Karpas-422 (cell line): ENCODE measurements at regions not wholly inside any gene's neighbourhood (a gene's known extent, or its start where the extent isn't known, plus 50 kb on each side); places are given as distances from the start of the nearest gene placed in this dataset.
"Not testable (repeated sequence)": the region's sequence is repeated elsewhere in the genome, so short reads cannot be mapped to it uniquely, and the experiment has no call there.

Source experiments
- DNase-seq: peaks from one replicate; pipeline ENCODE4 v3.0.0-alpha.2; 2015
- H2AFZ ChIP-seq: fragments of 200-600 bp; sonication (generic); 2 replicates; pipeline ENCODE4 v1.6.1; 2014; ENCODE audit warnings: antibody characterized with exemption, low read length, mixed read lengths
- H3K27ac ChIP-seq: fragments of 200-600 bp; sonication (generic); 2 replicates; pipeline ENCODE4 v1.5.1; 2014; ENCODE audit warnings: mild to moderate bottlenecking, low read length, moderate library complexity
- H3K27me3 ChIP-seq: fragments of 200-600 bp; sonication (generic); 2 replicates; pipeline ENCODE4 v1.6.1; 2014; ENCODE audit warnings: low read length, mixed read lengths
- H3K36me3 ChIP-seq: fragments of 200-600 bp; sonication (generic); 2 replicates; pipeline ENCODE4 v1.6.1; 2014; ENCODE audit warnings: low read length, mixed read lengths; ENCODE audit not compliant: insufficient read depth
- H3K4me1 ChIP-seq: fragments of 200-600 bp; sonication (generic); 2 replicates; pipeline ENCODE4 v1.6.1; 2014; ENCODE audit warnings: mild to moderate bottlenecking, low read length, mixed read lengths
- H3K4me2 ChIP-seq: fragments of 200-600 bp; sonication (generic); 2 replicates; pipeline ENCODE4 v1.6.1; 2014; ENCODE audit warnings: low read length, low read depth, mild to moderate bottlenecking; ENCODE audit not compliant: poor library complexity, severe bottlenecking
- H3K4me3 ChIP-seq: fragments of 200-600 bp; sonication (generic); 2 replicates; pipeline ENCODE4 v1.5.1; 2014; ENCODE audit warnings: mild to moderate bottlenecking, antibody characterized with exemption, low read length, mixed read lengths
- H3K79me2 ChIP-seq: fragments of 200-600 bp; sonication (generic); 2 replicates; pipeline ENCODE4 v1.6.1; 2014; ENCODE audit warnings: mild to moderate bottlenecking, low read length, mixed read lengths
- H3K9ac ChIP-seq: fragments of 200-600 bp; sonication (generic); 2 replicates; pipeline ENCODE4 v1.6.0; 2014; ENCODE audit warnings: low read length
- H3K9me2 ChIP-seq: fragments of 200-600 bp; sonication (generic), shearing (Covaris generic); replicated peaks from 2 replicates; pipeline ENCODE4 v1.6.0; 2014; ENCODE audit warnings: mild to moderate bottlenecking, low read length, moderate library complexity; ENCODE audit not compliant: insufficient read depth
- H3K9me3 ChIP-seq: fragments of 300-700, 200-600 bp; sonication (generic); 2 replicates; pipeline ENCODE4 v1.6.1; 2014; ENCODE audit warnings: low read length, mixed read lengths
- H4K20me1 ChIP-seq: fragments of 200-600 bp; sonication (generic); 2 replicates; pipeline ENCODE4 v1.6.1; 2014; ENCODE audit warnings: mild to moderate bottlenecking, antibody characterized with exemption, low read length, low read depth; ENCODE audit not compliant: insufficient read depth

DNA sequence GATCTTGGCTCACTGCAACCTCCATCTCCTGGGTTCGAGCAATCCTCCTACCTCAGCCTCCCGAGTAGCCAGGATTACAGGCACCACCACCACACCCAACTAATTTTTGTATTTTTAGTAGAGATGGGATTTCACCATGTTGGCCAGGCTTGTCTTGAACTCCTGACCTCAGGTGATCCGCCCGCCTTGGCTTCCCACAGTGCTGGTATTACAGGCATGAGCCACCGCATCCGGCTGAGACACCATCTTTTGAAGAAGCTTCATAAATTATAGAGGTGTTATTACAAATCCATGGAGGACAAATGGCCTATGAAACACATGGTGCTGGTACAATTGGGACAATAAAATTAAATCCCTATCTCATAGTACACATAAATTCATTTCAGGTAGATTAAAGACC lies 148.1 kb upstream of the SMIM31 start:
- H4K20me1 ChIP-seq, H3K9me3 ChIP-seq, H2AFZ ChIP-seq, H3K4me1 ChIP-seq, H3K9ac ChIP-seq, H3K4me3 ChIP-seq, H3K79me2 ChIP-seq, H3K36me3 ChIP-seq, DNase-seq, H3K9me2 ChIP-seq, H3K27ac ChIP-seq, H3K27me3 ChIP-seq, H3K4me2 ChIP-seq: not testable (repeated sequence)

DNA sequence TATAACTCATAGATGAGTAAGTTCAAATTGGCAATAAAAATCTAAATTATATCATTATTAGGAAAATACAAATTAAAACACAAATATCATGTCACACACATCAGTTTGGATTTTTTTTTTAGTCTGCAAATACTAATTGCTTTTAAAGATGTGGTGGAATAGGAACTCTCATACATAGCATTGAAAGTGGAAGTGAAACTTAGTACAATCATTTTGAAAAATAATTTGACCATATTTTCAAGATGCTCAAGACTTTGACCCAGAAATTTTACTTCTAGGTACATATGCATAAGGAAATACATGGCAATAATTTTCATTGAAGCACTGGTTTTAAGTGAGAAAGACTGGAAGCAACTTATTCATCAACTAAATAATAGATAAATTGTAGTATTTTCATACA lies 147.5 kb upstream of the SMIM31 start:
- no peak for DNase-seq
- Histone ChIP-seq H3K9me3 (peaks cover 2% of the 10 kb centered on the region; the same call in 1 of the 2 replicates), H3K9me2 (0 out of 2 replicates have a peak, but pooled peaks cover 3% of the 10 kb centered on the region), H3K9ac (no peak overlapping the region), H3K36me3 (no peaks in the 10 kb centered on the region), H2AFZ (no peak overlapping the region), H3K4me1 (no peaks in the 10 kb centered on the region), H3K4me3 (no peak overlapping the region), H3K27me3 (no peaks in the 10 kb centered on the region), H3K79me2 (no peaks in the 10 kb centered on the region), H3K27ac (no peak overlapping the region), H4K20me1 (no peaks in the 10 kb centered on the region), H3K4me2 (no peak overlapping the region)

DNA sequence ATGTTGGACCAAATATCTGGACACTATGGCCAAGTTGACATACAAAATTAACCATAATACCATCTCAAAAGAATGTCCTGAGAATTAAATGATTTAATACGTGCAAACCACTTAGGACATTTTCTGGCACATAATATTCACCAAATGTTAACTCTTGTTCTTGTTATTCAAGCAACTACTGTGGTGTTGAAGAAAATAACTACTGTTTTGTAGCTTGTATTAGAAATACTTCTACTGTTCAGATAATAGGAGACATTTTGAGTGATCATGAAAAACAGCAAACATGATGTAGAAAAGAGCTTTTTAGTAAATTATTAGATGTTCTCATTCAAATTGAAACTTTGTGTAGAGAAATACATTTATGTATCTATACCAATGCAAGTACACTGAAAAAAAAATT lies 140.7 kb upstream of the SMIM31 start:
- Histone ChIP-seq H4K20me1 (no peaks in the 10 kb centered on the region), H3K27ac (no peak overlapping the region), H3K36me3 (no peaks in the 10 kb centered on the region), H3K9ac (no peak overlapping the region), H3K9me2 (no peaks in the 10 kb centered on the region), H3K4me3 (no peak overlapping the region), H3K27me3 (no peaks in the 10 kb centered on the region), H3K4me1 (no peaks in the 10 kb centered on the region), H2AFZ (no peak overlapping the region), H3K79me2 (no peaks in the 10 kb centered on the region), H3K4me2 (no peak overlapping the region), H3K9me3 (no peaks in the 10 kb centered on the region)
- DNase-seq = no peak

DNA sequence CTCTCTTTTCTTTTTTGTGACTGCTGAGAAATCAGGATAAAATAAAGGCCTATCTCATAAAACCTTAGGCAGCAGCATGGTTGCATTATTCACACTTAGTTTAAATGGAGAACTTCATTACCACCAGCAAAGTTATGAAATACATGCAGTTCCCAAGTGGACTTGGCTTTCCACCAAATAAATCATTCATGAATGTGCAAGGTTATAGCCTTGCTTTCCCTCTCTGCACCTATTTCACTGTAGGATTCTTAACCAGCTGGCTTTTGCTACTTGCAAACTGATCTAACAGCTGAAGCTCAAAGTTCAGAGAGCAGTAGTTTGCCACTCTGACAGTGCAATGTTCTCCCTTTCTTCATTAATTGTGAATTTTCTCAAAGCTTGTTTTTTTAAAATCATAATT lies 140.1 kb upstream of the SMIM31 start:
- no peaks in the 10 kb centered on the region for H3K9me2 ChIP-seq
- H3K27me3 ChIP-seq = no peaks in the 10 kb centered on the region
- no peak overlapping the region for H3K9ac ChIP-seq
- no peak overlapping the region for H3K4me2 ChIP-seq
- no peaks in the 10 kb centered on the region for H3K79me2 ChIP-seq
- no peaks in the 10 kb centered on the region for H3K4me1 ChIP-seq
- no peaks in the 10 kb centered on the region for H3K9me3 ChIP-seq
- no peak for DNase-seq
- no peaks in the 10 kb centered on the region for H3K36me3 ChIP-seq
- no peaks in the 10 kb centered on the region for H4K20me1 ChIP-seq
- no peak overlapping the region for H2AFZ ChIP-seq
- no peak overlapping the region for H3K27ac ChIP-seq
- H3K4me3 ChIP-seq = no peak overlapping the region

DNA sequence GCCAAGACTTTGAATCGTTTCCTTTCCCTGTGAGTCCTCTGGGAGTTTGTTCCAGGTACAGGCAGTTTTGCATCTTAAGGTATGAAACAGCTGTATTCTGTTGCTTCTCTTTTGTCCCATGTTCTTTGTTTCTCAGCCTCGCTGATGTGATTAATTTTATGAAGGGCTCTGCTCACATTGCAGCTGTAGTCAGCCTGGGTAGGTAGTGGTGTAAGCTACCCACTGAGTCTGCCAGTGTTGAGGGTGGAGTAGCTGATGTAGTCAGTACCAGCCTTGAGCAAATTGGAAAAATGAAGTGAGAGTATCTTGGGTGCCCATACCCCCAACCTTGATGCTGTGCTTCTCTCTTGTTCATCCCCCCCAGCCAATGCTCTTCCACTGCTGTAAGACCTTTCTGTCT lies 139.6 kb upstream of the SMIM31 start:
- H3K36me3 ChIP-seq = no peaks in the 10 kb centered on the region
- H3K9ac ChIP-seq = no peak overlapping the region
- H3K4me1 ChIP-seq = no peaks in the 10 kb centered on the region
- no peaks in the 10 kb centered on the region for H3K79me2 ChIP-seq
- H3K4me3 ChIP-seq = no peak overlapping the region
- no peak for DNase-seq
- H3K27me3 ChIP-seq = no peaks in the 10 kb centered on the region
- no peak overlapping the region for H3K4me2 ChIP-seq
- H3K9me3 ChIP-seq = no peaks in the 10 kb centered on the region
- no peak overlapping the region for H3K27ac ChIP-seq
- no peak overlapping the region for H2AFZ ChIP-seq
- H3K9me2 ChIP-seq = no peaks in the 10 kb centered on the region
- no peaks in the 10 kb centered on the region for H4K20me1 ChIP-seq

DNA sequence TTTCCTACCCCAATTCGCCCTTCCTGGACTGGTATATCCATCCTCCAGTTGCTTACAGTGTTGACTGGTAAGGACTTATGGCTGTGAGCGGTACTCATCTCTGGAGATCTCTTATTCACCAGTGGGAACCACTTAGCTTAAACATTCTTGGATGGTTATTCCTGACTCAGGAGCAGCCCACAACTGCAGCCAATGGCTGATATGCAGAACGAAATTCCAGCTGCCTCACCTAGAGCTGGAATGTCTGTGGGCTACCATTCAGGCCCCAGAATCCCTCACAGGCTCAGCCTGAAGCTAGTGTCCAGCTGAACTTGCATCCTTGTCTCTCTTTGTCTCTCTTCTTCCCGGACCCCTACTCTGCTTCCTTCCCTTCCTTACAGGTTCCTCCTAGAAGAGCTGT lies 138.9 kb upstream of the SMIM31 start:
- Histone ChIP-seq H3K4me2 (no peak overlapping the region), H4K20me1 (no peaks in the 10 kb centered on the region), H3K4me1 (no peaks in the 10 kb centered on the region), H2AFZ (no peak overlapping the region), H3K9ac (no peak overlapping the region), H3K9me3 (no peaks in the 10 kb centered on the region), H3K9me2 (no peaks in the 10 kb centered on the region), H3K27me3 (no peaks in the 10 kb centered on the region), H3K4me3 (no peak overlapping the region), H3K79me2 (no peaks in the 10 kb centered on the region), H3K27ac (no peak overlapping the region), H3K36me3 (no peaks in the 10 kb centered on the region)
- DNase-seq = no peak

DNA sequence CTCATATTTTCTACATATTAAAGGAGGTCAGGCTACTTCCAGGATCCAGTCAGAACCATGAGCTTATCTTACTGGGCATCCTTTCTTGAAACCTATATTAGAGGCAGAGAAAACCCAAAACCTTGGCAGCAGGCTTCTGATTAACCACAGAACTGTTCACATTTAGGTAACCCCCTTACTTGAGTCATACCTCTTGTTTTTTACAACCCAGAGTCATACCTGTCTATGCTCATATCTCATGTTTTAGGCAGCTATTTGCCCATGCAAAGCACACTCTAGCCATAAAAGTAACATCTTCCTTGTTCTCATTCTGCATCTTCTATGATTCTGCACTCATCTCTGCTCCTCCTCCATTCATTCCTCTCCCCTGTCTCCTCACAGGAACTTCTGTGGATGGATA lies 138.0 kb upstream of the SMIM31 start:
- Histone ChIP-seq H3K9me3 (no peaks in the 10 kb centered on the region), H4K20me1 (no peaks in the 10 kb centered on the region), H3K4me3 (no peak overlapping the region), H3K27me3 (no peaks in the 10 kb centered on the region), H2AFZ (no peak overlapping the region), H3K79me2 (no peaks in the 10 kb centered on the region), H3K9me2 (no peaks in the 10 kb centered on the region), H3K27ac (no peak overlapping the region), H3K4me2 (no peak overlapping the region), H3K4me1 (no peaks in the 10 kb centered on the region), H3K36me3 (no peaks in the 10 kb centered on the region), H3K9ac (no peak overlapping the region)
- DNase-seq = no peak

DNA sequence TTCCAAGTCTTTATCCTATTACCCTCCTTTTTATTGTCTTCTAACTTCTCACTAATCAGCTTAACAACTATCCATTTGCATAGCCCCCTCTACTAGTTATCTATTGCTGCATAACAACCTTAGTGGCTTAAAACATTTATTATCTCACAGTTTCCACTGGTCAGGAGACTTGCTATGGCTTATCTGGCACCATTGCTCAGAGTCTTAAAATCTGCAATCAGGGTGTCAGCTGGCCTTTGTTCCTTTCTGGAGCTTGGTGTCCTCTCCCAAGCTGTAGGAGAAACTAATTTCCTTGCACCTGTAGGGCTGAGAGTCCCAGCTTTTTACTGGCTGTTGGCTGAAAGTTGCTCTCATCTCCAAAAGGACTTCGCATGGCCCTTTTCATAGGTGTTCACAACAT lies 137.0 kb upstream of the SMIM31 start:
- Histone ChIP-seq H3K9me2 (no peaks in the 10 kb centered on the region), H3K4me3 (no peak overlapping the region), H3K9me3 (no peaks in the 10 kb centered on the region), H3K4me1 (no peaks in the 10 kb centered on the region), H3K4me2 (no peak overlapping the region), H3K27ac (no peak overlapping the region), H3K36me3 (no peaks in the 10 kb centered on the region), H3K9ac (no peak overlapping the region), H3K79me2 (no peaks in the 10 kb centered on the region), H4K20me1 (no peaks in the 10 kb centered on the region), H2AFZ (no peak overlapping the region), H3K27me3 (no peaks in the 10 kb centered on the region)
- no peak for DNase-seq

DNA sequence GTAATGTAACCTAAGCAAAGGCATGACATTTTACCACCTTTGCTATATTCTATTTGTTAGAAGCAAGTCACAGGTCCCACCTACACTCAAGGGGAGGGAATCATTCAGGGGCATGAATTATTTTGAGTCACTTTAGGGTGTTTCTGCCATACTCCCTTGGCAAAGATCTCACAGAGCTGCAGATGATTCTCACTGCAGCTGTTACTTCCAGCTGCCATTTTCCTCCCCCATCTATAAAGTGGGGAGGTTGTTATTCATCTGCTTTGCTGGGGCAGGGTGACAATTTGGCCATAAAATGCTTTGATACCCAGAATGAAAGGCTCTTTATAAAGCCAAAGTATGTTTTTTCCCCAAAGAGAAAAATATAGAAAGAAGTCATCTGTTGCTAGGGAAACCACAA lies 136.5 kb upstream of the SMIM31 start:
- no peaks in the 10 kb centered on the region for H3K27me3 ChIP-seq
- H3K4me2 ChIP-seq = no peak overlapping the region
- no peak overlapping the region for H3K9ac ChIP-seq
- no peak overlapping the region for H3K27ac ChIP-seq
- no peaks in the 10 kb centered on the region for H4K20me1 ChIP-seq
- no peaks in the 10 kb centered on the region for H3K79me2 ChIP-seq
- no peak overlapping the region for H3K4me3 ChIP-seq
- H3K36me3 ChIP-seq = no peaks in the 10 kb centered on the region
- no peak overlapping the region for H2AFZ ChIP-seq
- H3K9me2 ChIP-seq = no peaks in the 10 kb centered on the region
- H3K4me1 ChIP-seq = no peaks in the 10 kb centered on the region
- no peak for DNase-seq
- no peaks in the 10 kb centered on the region for H3K9me3 ChIP-seq
